Limb (tissue), 2 donors: ENCODE measurements at regions not wholly inside any gene's neighbourhood (a gene's known extent, or its start where the extent isn't known, plus 50 kb on each side); places are given as distances from the start of the nearest gene placed in this dataset.
"Not testable (repeated sequence)": the region's sequence is repeated elsewhere in the genome, so short reads cannot be mapped to it uniquely, and the experiment has no call there.

Source experiments
- DNase-seq, 2 donors: peaks; one replicate each; pipeline ENCODE4 v3.0.0-alpha.2; 2016; ENCODE audit errors: extremely low spot score in 2 of 2

DNA sequence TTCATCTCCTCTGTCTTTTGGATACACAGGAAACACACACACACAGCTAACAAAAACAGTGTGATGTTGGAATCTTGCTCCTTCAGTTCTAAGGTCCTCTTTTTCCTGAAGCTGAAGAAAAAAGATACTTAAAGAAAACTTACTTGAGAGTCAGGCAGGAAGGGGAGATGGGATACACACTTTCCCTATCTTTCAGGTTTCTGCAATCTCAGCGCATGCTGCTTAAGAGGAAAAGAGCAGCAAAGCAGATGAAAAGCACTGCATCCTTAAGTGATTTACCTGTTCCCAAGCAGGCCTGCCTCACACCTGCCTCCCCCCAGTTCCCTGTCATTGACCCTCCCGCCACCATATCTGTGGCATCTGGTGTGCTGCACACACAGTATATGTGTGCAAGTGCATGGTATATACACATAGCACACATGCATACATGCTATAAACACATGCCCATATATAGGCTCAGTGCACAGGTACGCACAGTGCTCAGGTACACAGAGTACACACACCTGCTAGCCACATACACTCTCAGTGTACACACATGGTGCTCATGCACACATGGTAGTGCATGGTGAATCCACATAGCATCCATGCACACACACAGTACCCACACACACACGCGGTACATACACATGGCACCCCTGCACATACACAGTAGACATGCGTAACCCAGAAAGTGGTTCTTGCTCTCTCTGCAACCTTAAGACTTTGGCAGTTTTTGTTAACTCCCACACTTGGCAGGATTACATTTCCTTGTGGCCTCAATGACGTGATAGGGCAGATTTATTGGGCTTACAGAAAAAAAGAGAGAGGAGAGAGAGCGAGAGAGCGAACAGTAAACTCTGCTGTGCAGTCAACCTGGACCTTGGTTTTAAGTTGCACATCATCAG is 166.9 kb downstream of the TOMM20 start:
- peak in 1 of 2 donors; percentile 65 for DNase-seq

DNA sequence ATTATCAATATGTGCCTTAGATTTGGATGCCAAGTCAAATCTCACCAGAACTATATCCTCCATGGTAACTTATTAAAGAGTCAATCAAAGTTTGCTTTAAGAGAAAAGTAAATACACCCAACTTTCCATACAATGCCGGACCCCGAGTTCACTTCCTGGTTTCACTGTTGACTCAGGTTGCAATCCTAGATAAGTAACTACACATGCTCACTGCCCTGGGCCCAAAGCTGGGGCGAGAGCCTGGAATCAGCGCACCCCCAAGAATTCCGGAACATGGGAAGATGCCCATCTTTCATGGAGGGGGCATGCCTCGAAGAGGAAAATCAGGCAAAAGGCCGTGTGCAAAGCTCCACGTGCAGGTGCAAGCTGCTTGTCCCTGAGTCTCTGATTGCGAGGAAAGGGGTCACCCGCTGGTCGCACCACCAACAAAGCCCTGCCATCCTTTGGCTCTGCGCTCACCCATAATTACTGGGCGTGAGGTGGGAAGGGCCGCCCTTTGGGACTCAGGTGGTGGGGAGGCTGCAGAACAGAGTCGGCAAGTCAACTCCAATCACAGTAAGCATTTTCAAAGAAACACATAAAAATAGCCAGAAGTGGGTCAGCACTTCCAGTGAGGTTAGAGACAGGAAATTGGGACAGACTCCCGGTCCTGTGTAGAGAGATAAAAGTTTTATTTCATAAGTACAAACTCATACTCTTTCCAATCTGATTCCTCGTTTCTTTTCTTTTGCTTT is 167.7 kb downstream of the TOMM20 start:
- peak in 1 of 2 donors; percentile 3 for DNase-seq

DNA sequence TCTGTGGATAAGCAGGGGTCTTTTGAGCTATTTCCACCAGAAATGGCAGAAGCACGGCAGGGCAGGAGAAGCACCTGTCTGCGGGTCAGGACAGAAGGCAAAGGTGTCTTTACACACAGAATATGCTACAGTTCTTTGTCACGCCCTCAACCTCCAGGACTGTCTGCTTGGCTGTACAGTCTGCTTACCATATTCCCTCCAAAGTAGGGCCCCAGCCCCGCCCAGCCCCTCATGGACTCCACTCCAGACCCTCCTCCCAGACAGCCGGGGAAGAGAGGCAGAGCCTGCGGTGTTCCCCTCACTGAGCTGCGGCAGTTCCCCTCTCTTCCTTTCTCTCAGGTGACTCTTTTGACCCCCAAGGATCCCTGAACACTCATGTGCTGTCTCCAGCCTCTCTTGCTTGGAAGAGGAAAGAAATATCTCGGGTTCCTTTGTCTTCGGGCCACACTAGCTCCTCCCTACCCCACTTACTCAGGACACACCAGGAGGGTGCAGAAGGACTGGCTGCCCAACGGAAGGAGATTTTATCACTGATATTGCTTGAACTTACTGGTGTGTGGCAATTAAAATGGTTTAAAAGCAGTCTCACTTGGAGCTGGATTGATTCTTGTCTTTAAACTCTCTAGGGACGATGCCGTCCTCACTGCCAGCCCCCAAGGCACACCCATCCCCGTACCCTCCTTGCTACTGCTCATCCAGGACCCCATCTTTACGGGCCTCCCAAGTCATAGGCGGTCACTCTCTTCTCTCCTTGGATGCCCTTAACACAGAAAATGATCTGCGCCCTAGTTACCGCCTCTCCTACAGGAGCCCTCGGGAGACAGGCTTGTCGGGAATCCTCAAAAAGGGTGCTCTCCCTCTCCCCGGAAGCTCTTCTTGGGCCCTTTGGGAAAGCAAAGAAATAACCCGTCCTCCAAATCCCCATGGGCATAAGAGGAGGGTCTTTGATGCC is 169.7 kb downstream of the TOMM20 start:
- DNase-seq: no peak

DNA sequence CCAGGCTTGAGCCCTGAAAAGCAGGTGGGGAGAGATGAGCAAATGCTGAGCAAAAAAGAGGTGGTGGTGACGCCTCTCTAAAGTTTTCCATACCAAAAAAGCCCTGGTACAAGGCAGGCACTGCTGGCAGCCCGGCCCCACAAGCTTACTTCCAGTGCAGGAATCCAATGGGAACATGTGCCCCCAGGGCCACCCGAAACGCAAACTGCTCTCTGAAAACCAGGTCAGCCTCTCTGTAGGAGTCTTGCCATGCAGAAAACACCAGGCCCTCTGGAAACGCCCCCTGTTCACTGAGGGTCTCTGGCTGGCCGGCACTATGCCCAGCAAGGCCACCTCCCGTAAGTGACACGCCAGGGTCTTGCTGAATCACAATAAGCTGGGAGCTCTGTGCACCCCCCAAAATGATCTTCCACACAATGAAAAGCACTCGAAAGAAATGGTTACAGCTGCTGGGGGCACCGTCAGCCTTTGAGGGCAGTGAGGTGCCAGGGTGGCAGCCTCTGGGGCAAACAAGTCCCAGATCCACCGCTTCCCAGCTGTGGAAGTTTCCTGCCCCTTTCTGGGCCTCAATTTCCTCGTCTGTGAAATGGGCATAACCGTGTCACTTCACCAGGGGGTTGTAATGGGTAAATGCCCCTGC is 170.5 kb downstream of the TOMM20 start:
- DNase-seq: no peak

DNA sequence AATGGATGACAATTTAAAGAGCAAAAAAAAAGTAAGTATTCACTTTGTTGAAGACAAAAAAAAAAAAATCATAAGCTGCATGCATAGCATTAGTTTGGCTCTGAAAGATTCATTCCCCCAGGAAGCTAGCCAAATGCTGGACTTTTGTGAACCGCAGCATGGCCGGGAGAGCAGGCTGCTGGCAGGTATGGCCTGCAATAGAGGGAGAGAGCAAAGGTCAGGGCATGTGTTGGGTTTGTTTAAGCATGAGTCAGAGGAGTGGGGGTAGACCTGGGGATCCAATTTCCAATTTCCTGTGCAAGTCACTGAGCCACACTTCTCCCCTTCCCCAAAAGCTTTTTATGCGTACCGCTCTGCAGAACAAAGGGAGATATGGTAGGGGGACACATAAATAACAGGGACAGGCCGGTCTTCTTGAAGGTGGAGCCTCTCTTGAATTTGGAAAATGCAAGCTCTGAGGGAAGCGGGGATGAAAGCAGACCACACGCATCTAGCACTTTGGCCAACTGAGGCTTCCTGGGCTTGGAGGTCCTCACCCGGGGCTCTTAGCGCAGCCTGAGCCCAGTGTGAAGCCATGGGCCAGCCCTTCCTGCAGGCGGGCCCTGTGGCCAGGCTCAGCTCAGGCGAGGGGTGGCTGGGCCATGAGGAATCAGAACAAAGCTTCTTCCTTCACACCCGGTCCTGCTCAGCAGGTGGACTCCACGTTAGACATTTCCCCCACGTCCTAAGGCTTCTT is 171.1 kb downstream of the TOMM20 start:
- peak in 1 of 2 donors; percentile 16 for DNase-seq

DNA sequence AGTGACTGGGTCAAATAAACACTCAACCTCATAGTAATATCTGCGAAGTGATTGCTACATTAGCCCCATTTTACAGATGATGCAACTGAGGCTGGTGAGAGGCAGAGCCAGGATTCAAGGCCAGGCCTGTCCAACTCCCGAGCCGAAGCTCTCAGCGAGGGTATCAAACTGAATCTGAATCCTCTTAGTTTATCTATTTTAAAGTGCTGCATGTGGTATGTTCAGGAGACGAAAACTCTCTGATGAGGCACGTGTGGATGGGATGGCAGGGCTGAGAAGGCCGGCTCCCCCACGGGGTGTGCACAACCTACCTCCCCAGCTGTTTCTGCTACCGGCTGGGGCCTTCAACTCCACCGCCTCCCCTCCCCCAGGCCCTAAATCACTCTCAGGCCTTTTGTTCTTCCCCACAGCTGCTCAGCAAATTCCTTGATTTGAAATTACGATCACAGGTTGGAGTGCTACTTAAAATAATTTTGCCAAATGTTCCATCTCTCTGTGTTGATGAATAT is 171.8 kb downstream of the TOMM20 start:
- DNase-seq: peak; percentile 47 to 72

DNA sequence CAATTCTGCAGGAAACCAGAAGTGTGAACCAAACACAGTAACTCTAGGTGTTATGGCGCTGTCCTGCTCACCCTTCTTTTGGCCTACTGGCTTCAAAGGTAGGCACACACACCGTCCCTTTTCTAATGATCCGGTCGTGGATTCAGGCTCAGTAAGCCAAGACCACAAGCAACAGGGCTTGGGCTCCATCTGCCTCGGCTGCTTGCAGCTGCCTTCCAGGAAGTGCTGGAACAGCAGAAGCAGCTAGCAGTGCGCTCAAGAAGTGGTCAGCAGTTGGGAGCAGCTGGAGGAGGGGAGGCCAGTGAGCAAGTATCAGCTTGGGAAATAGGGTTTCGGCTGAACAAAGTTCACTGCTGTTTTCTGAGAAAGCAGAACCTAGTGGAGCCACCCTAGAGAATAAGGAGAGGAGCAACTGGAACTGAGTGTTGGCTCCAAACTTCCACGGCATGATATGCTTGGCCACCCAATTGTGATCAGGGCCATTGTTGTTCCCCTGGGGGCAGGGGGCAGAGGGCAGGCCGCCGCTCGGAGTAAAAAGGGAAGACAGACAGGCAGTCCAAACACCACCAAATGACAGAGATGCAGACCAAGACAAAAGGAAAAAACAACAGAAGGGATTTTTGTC is 173.4 kb downstream of the TOMM20 start:
- DNase-seq: peak in 1 of 2 donors; percentile 53

DNA sequence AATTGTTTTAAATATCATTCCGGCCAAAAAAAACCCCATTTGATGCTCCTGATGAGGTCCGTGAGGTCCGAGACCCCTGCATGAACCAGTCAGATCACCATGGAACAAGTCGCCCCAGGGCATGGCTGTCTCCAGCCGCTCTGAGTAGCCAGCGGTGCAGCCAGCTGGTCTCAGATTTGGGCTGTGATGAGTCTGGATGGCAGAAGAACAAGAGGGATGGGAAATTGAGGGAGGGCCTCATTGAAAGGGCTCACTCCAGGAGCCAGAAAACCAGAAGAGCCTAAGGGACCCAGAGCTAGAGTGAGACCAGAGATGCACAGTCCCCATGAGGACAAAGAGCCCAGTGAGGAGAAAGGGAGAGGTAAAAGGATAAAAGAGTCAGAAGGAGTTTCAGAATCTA is 174.0 kb downstream of the TOMM20 start:
- DNase-seq: no peak

DNA sequence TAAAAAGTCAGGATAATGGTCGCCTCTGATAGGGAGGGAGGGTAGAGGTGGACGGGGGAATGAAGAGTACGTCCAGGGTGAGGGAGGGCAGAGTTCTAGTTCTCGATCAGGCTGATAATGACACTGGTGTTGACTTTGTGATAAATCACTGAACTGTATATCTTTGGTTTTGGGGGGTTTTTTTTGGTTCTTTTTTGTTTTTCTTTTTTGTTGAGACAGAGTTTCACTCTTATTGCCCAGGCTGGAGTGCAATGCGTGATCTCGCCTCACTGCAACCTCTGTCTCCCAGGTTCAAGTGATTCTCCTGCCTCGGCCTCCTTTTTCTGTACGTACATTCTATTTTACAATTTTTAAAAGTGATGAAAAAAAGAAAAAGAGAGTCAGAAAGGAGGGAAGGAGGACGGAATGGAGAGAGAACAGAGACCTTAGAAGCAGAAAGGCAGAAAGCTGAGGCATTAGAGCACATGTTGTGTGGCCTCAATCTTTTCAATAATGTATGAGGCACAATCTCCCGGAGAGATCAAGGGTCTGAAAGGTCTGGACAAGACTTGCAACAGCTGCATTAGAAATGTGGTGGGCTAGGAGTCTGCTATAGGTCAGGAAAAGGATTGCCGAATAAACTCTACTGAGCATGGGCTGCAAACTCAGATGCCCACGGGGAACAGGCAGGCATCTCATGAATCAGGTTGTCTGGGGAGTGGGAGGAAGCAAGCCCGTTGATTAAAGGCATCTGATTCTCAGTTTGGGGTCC is 174.8 kb downstream of the TOMM20 start:
- DNase-seq: no peak

DNA sequence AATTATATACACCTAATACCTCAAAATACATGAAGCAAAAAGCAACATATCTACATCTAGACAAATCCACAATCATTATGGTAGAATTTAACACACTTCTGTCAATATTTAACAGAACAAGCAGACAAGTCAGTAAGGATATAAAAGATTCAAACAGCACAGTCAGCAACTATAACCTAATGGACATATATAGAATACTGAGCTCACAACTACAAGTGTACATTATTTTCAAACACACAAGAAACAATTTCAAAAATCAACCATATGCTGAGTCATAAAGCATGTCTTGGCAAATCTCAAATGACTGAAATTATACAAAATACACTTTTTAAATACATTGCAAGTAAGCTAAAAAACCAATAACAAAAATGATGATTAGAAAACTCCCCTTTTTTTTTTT is 178.0 kb downstream of the TOMM20 start:
- no peak for DNase-seq

DNA sequence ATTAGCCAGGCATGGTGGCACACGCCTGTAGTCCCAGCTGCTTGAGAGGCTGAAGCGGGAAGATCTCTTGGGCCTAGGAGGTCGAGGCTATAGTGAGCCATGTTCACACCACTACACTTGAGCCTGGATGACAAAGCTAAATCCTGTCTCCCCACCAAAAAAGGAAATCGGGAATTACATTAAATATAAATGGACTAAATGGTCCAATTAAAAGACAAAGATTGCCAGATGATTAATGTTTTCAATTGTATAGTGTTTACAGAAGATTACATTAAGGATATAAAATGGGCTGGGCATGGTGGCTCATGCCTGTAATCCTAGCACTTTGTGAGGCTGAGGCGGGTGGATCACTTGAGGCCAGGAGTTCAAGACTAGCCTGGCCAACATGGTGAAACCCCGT is 179.1 kb downstream of the TOMM20 start:
- not testable (repeated sequence) for DNase-seq

DNA sequence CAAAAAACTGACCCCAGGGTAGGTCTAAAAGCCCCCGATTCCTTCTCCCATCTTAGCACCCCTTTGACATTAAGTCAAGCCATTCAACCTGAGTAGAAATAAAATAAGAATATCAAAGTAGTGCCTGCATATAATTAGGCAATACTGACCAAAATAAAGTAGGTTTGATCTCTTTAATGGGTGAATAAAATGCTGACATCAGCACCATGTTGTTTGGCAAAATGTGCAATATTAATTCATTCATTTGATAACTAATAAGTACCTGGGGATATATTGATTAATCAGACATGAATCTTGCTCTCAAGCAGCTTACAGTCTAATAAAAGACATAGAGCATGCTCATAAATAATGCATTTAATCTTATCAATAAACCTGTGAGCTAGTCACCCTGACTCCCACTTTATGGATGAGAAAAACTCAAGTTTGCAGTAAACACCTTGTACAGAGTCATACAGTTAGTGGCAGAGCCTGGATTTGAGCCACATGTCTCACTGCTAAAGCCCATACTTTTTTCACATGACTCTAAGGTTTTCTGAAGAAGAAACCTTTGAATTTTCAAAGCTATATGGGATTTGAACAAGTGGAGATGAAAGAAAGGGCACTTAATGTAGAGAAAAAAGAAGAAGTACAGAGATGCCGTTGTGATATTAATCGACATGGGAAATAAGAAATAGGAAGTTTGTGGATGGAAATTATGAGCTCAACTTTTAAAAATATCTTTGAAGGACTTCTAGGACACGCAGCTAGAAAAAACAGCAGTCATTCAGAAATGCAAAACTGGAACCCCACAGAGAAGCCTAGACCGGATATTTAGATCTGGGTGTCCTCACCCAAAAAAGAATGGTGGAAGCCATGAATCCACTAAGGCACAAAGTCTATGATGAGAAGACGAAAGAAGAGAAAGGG is 183.9 kb downstream of the TOMM20 start:
- DNase-seq: no peak

DNA sequence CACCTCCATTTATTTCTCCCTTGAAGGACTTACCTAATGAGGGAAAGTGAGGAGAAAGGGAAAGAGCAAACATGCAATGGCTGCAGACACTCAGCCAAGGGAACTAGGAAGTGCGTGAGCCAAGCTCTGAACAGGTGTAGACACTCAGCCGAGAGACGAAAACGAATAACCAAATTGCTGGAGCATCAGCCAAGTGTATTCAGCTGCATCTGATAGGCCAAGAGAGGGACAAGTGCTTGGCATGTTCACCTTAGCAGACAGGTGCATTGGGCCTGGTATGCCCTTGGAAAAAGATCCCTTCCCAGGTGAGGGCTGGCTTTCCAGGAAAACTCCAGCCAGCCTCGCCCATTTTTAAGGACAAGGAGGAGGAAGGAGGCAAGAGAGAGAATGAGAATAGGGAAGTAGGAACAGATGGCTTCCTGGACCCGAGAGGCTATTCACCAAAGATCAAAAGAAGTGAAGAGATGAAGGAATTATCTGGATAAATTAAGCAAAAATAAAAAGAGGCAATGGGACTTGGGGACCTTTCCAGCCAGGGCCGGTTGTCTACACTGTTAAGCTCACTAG is 184.7 kb downstream of the TOMM20 start:
- no peak for DNase-seq

DNA sequence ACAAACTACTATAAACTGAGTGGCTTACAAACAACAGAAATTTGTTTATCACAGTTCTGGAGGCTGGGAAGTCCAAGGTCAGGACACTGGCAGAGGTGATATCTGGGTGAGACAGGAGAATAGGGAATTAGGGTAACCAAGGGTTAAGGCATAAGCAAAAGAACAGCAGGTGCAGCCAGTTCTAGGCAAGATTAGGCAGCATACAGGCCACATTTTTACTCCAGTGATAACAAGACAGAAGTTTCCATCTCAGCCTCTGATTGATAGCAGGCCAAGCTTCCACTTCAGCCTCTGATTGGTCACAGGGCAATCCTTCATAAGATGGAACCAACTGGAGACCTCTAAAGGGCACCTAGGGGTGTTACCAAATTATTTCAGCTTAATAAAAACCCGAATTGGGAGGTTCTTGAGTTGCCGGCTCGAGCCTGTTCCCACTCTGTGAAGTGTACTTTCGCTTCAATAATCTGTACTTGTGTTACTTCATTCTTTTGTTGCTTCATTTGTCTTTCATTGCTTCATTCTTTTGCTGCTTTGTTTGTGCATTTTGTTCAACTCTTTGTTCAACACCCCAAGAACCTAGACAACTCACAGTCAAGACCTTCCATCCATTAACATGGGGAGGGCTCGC is 185.6 kb downstream of the TOMM20 start:
- no peak for DNase-seq

DNA sequence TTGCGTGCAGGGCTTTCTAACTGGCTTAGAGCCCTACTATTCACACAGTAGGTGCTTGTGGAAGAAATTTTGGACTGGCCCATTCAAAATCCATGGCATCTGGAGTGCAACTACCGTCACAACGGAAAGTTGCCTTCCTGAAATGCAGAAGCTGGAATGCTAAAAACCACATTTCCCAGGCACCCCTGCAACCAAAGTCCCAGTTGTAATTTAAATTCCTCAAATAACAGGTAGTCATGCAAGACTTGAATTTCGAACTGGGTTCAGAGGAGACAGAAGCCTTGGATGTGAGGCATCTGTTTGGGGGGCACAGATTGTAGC is 186.7 kb downstream of the TOMM20 start:
- no peak for DNase-seq

DNA sequence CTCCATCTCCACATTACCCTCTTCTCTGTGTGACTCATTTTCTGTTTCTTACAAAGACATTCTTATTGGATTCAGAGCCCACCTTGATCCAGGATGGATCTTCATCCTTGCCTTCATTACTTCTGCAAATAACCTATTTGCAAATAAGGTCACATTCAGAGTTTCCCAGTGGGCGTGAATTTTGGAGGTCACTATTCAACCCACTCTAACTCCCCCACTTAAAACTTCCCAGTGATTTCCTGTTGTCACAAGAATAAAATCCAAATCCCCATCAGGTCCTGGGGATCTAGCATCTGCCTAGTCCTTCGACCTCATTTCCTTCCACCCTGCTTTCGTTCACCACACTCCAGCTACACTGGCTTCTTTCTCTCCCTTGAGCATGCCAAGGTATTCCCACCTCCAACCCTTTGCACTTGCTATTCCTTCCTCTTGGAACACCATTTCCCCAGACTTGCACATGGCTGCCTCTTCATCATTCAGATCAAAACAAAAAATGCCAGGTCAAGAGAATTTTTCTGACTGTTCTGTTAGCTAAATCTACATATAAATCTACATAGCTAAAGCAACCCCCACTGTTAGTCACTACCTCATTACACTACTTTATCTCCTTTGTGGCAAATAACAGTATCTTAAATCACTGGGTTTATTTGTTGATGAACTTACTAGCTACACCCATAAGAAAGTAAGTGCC is 187.2 kb downstream of the TOMM20 start:
- DNase-seq: no peak

DNA sequence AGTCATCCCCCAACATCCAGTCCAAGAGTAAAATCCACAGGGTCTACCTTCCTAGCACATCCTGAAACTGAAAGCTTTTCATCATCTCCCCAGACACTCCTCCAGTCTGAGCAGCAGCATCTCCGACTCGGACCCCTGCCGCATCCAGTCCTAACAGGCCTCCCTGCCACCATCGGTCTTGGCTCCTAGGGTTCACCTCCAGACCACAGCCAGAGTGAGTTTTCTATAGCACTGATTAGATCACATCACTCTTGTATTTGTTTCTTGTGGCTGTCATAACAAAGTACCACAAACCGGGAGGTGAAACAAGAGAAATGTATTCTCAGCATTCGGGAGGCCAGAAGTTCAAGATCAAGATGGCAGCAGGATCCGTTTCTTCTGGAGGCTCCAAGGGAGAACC is 187.8 kb downstream of the TOMM20 start:
- no peak for DNase-seq
